H7 (cell line): ENCODE measurements at regions not wholly inside any gene's neighbourhood (a gene's known extent, or its start where the extent isn't known, plus 50 kb on each side); places are given as distances from the start of the nearest gene placed in this dataset.
"Not testable (repeated sequence)": the region's sequence is repeated elsewhere in the genome, so short reads cannot be mapped to it uniquely, and the experiment has no call there.

Experiments used
- DNase-seq: peaks from one replicate; pipeline ENCODE4 v3.0.0; 2012
- H3K27me3 ChIP-seq: 2 replicates; pipeline ENCODE4 v1.6.0; 2011; ENCODE audit warnings: mild to moderate bottlenecking, low read length; ENCODE audit not compliant: control insufficient read depth, insufficient read depth
- H3K36me3 ChIP-seq: replicated peaks from 2 replicates; pipeline ENCODE4 v1.5.1; 2011; ENCODE audit warnings: low read length; ENCODE audit not compliant: control insufficient read depth, insufficient read depth
- H3K4me3 ChIP-seq: 2 replicates; pipeline ENCODE4 v1.5.1; 2011; ENCODE audit warnings: low read depth, mild to moderate bottlenecking, control low read depth, low read length, moderate library complexity; ENCODE audit not compliant: insufficient read depth

GRCh38 chrX:143935601-143936000 lies 51.7 kb downstream of the UBE2NL start:
- DNase-seq, result no peak
- Histone ChIP-seq H3K27me3 (no peaks in the 10 kb centered on the region), H3K36me3 (no peaks in the 10 kb centered on the region), H3K4me3 (no peak overlapping the region)

- no peak for DNase-seq
- no peaks in the 10 kb centered on the region for H3K36me3 ChIP-seq
Observed at GRCh38 chrX:143940119-143940518, 56.2 kb downstream of the UBE2NL start.

GRCh38 chrX:143945171-143945570 lies 61.3 kb downstream of the UBE2NL start:
- H3K36me3 ChIP-seq, result no peaks in the 10 kb centered on the region
- H3K4me3 ChIP-seq, result no peak overlapping the region
- DNase-seq, result no peak
- H3K27me3 ChIP-seq, result no peaks in the 10 kb centered on the region; the same call in 1 of the 2 replicates

More at GRCh38 chrX:143940119-143940518, 56.2 kb downstream of the UBE2NL start:
- Histone ChIP-seq H3K4me3 (no peak overlapping the region), H3K27me3 (no peaks in the 10 kb centered on the region; the same call in 1 of the 2 replicates)

- Histone ChIP-seq H3K27me3 (no peaks in the 10 kb centered on the region), H3K36me3 (no peaks in the 10 kb centered on the region), H3K4me3 (no peak overlapping the region)
- DNase-seq, result no peak
Observed at GRCh38 chrX:143964549-143964948, 80.7 kb downstream of the UBE2NL start.

- DNase-seq, result no peak
Observed at GRCh38 chrX:143988356-143988755, 104.5 kb downstream of the UBE2NL start.

GRCh38 chrX:143994206-143994605 lies 110.3 kb downstream of the UBE2NL start:
- Histone ChIP-seq H3K36me3 (no peaks in the 10 kb centered on the region), H3K4me3 (no peak overlapping the region), H3K27me3 (no peaks in the 10 kb centered on the region)
- DNase-seq, result no peak

More at GRCh38 chrX:143988356-143988755, 104.5 kb downstream of the UBE2NL start:
- no peaks in the 10 kb centered on the region for H3K36me3 ChIP-seq
- no peaks in the 10 kb centered on the region for H3K27me3 ChIP-seq
- no peak overlapping the region for H3K4me3 ChIP-seq

- Histone ChIP-seq H3K27me3 (no peaks in the 10 kb centered on the region), H3K4me3 (no peak overlapping the region), H3K36me3 (no peaks in the 10 kb centered on the region)
- DNase-seq, result no peak
Observed at GRCh38 chrX:143998261-143998660, 114.4 kb downstream of the UBE2NL start.

GRCh38 chrX:144006811-144007210 lies 122.9 kb downstream of the UBE2NL start:
- DNase-seq, result no peak

GRCh38 chrX:144040793-144041192 lies 156.9 kb downstream of the UBE2NL start:
- no peak for DNase-seq
- Histone ChIP-seq H3K4me3 (no peak overlapping the region), H3K27me3 (no peaks in the 10 kb centered on the region), H3K36me3 (no peaks in the 10 kb centered on the region)

More at GRCh38 chrX:144006811-144007210, 122.9 kb downstream of the UBE2NL start:
- H3K27me3 ChIP-seq, result no peaks in the 10 kb centered on the region
- no peak overlapping the region for H3K4me3 ChIP-seq
- no peaks in the 10 kb centered on the region for H3K36me3 ChIP-seq

GRCh38 chrX:144042271-144042670 lies 158.4 kb downstream of the UBE2NL start:
- Histone ChIP-seq H3K4me3 (no peak overlapping the region), H3K36me3 (no peaks in the 10 kb centered on the region), H3K27me3 (no peaks in the 10 kb centered on the region)
- no peak for DNase-seq

GRCh38 chrX:144075432-144075831 lies 191.6 kb downstream of the UBE2NL start:
- no peaks in the 10 kb centered on the region for H3K36me3 ChIP-seq
- DNase-seq, result no peak
- no peaks in the 10 kb centered on the region for H3K27me3 ChIP-seq
- no peak overlapping the region for H3K4me3 ChIP-seq

GRCh38 chrX:144082237-144082636 lies 198.4 kb downstream of the UBE2NL start:
- not testable (repeated sequence) for DNase-seq, H3K27me3 ChIP-seq, H3K4me3 ChIP-seq, H3K36me3 ChIP-seq

- DNase-seq, H3K27me3 ChIP-seq, H3K36me3 ChIP-seq, H3K4me3 ChIP-seq: not testable (repeated sequence)
Observed at GRCh38 chrX:144089674-144090073, 205.8 kb downstream of the UBE2NL start.

- H3K4me3 ChIP-seq, H3K36me3 ChIP-seq, H3K27me3 ChIP-seq, DNase-seq: not testable (repeated sequence)
Observed at GRCh38 chrX:144092116-144092515, 208.2 kb downstream of the UBE2NL start.

- H3K27me3 ChIP-seq, H3K36me3 ChIP-seq, H3K4me3 ChIP-seq, DNase-seq: not testable (repeated sequence)
Observed at GRCh38 chrX:144119490-144119889, 235.6 kb downstream of the UBE2NL start.

GRCh38 chrX:144121566-144121965 lies 237.7 kb downstream of the UBE2NL start:
- H3K4me3 ChIP-seq, H3K27me3 ChIP-seq, H3K36me3 ChIP-seq, DNase-seq: not testable (repeated sequence)
